Activated naive CD4-positive, alpha-beta T cell treated with anti-CD3 and anti-CD28 coated beads, Interleukin-2, amount 50 U/mL, for 16 hours (primary cell): ENCODE measurements at regions not wholly inside any gene's neighbourhood (a gene's known extent, or its start where the extent isn't known, plus 50 kb on each side); places are given as distances from the start of the nearest gene placed in this dataset.
"Not testable (repeated sequence)": the region's sequence is repeated elsewhere in the genome, so short reads cannot be mapped to it uniquely, and the experiment has no call there.

Experiments used
- DNase-seq: peaks from one replicate; pipeline ENCODE4 v3.0.0-alpha.2; 2020

DNA sequence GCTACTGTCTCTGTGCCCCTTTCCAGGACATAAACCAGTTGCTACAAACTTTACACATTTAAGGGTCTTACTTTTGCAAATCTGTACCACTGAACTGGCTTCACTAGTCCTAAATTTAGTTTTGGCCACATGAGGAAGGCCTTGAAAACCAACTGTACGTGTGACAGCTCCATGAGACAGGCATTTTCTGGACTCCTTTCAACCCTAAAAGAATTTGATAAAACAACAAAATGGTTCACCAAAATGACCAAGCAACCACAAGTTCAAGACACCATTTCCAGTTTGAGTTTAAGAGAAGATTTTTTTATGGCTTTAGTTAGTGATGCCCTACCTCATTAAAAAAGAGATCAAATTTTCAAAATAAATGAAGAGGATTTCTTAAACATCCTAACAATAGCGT lies 246.4 kb downstream of the ZNF674 start:
- no peak for DNase-seq

DNA sequence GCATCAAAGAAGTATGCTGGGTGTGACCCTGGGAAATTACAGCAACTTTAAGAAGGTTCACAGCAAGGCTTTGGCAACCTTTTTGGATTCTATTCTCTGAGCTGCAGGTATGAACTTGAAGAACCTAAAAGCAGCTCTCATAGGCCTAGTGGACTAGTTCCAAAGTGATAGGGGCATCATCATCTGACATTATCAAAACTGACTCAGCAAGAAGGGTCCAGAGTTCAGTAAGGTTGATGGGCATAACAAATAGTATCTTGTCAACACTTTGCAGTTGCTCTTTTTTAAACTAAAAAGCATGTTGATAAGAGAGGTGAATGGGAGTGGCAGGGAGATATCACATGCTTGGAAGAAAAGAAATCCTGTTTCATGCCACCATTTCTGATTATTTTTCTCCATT lies 249.3 kb downstream of the ZNF674 start:
- DNase-seq = no peak

DNA sequence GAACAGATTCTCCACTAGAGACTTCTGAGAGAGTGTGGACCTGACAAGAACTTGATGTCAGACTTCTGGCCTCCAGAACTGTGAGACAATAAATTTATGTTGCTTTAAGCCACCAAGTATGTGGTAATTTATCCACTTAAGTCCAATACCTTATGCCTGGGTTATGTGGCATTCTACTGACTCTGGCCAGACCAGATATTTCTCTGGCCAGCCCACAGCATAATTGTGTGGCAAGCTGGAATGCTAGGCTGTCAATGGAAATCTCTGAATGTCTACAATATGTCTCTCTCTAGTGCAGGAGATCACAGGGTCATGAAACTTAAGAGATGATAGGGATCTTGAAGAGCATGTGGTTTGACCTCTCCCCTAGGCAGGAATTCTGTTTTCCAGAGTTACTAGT lies 251.0 kb downstream of the ZNF674 start:
- DNase-seq = no peak

- no peak for DNase-seq
Measured at GRCh38 chrX:46279925-46280313, 265.3 kb downstream of the ZNF674 start.

GRCh38 chrX:46279214-46279924 lies 265.9 kb downstream of the ZNF674 start:
- DNase-seq = no peak

GRCh38 chrX:46278572-46278971 lies 266.6 kb downstream of the ZNF674 start:
- no peak for DNase-seq

DNA sequence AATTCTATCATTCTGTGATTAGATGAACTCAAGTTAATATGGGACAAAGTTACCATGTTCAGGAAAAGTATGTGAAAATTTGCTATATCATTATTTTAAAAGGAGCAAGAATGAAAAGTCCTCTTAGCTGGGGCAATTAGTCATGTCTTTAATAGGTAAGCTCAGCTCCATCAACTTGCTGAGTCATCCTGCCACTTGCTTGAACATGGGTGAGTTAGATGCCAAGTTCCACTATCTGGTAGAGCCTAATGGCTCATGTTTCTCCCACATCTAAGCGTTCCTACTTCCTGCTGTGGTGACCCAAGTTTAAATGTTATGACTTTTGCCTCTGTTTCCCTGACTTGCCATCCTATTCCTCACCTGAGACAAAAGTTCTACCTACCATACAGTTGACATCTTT lies 276.8 kb downstream of the ZNF674 start:
- peak; percentile 12 for DNase-seq

DNA sequence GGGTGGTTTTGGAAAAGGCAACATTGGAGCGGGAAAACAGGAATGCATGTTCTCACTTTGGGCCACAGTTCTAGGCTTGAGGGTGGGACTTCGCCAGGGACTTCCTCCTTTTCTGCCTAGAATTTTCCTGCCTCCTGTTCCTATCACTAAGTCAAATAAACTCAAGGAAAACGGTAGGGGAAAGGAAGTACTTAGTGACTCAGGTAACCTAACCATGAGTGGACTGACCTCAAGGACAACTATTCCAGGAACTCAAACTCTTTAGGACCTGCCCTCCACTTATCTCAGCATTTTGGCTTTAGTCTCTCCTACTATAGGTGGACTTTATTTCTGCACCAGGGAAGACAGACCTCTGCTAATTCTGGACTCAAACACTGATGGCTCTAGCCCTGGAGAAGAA lies 281.7 kb downstream of the ZNF674 start:
- DNase-seq = no peak

DNA sequence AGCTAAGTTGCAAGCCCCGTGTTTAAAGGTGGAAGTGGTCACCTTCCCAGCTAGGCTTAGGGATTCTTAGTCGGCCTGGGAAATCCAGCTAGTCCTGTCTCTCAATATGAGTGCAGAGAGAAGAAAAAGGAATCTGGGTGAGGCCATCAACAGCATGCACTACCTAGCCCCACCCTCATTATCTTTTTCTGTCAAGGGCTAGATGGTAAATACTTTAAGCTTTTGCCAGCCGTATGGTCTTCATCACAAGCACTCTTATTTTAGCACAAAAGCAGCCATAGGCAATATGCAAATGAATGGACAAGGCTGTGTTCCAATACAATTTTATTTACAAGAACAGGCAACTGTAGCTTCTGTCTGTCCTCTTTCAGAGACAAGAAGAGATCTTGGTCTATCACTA lies 282.9 kb downstream of the ZNF674 start:
- no peak for DNase-seq

DNA sequence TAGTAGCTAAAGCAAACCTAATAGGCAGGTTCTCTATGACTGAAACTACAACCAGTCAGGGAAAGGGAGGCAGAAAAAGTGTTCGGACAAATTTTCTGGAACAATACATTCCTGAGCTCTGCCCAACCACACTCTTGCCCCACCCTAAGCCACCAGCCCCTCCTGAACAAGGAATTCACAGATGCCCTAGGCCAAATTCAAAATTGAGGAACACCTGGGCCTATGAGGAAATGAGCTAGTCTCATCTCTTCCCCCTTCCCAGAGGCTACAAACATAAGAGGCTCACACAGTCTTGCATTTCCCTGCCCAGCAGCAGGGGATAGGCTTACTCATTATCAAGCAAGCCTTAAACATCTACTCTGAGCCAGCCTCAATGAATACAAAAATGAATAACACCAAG lies 284.7 kb downstream of the ZNF674 start:
- no peak for DNase-seq

DNA sequence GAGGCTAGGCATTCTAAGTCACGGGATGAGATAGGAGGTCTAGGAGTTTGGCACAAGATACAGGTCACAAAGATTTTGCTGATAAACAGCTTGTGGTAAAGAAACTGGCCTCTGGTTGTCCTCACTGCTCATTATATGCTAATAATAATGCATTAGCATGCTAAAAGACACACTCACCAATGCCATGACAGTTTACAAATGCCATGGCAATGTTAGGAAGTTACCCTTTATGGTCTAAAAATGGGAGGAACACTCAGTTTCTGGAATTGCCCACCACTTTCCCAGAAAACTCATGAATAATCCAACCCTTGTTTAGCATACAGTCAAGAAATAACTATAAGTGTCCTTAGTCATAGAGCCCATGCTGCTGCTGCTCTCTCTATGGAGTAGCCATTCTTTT lies 286.9 kb downstream of the ZNF674 start:
- no peak for DNase-seq

- no peak for DNase-seq
Measured at GRCh38 chrX:46257451-46257879, 287.8 kb downstream of the ZNF674 start.

GRCh38 chrX:46256875-46257274 lies 288.3 kb downstream of the ZNF674 start:
- DNase-seq = no peak

DNA sequence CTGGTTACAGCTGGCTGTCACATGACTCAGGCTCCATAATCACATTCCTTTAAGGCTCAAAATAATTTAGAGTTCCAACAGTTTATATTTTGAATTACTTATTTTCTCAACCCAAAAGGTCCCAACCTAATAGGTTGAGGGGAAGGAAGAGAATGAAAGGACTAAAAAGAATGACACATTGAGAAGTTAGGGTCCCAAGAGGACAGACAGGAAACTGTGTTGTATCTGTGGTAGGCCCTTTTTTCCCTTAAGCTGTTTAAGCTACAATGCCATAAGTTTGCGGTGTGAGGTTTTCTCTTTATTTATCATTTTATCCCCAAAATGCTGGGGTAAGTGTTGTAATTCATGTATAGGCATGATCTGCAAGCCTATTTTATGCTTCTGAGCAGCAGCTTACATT lies 290.2 kb downstream of the ZNF674 start:
- DNase-seq = no peak

DNA sequence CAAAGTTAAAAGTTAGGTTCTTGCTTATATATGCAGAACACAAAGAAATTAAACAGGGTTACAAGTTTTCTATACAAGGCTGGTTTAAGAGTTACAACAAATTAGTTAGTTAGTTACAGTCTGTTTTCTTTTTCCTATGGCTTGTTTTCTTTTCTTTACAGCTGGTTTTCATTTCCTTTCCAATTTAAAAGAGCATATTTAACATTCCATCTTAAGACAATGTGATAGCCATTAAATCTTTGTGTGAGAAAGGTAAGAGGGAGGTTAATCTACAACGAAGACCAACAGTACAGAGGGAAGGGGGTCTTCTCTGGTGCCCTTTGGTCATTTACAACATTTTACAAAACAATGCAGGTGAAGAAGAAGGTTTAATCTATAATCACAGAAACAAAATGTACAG lies 290.6 kb downstream of the ZNF674 start:
- DNase-seq = no peak

DNA sequence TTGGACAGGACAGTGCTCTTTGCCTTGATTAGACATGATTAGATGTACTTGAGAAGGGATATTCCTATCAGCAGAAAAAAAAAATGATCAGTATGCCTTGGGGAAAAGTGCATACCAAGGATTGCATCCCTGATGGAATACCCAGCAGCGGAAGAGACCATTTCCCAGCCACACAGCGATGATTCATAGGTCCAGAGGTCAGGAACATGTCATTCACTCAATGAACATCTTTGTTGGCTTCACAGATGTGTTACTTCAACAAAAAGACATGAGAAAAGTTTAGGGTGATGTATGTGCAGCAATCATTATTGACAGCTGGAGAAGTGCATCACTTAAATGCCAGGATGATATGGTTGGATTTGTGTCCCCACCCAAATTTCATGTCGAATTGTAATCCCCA lies 293.5 kb downstream of the ZNF674 start:
- no peak for DNase-seq

DNA sequence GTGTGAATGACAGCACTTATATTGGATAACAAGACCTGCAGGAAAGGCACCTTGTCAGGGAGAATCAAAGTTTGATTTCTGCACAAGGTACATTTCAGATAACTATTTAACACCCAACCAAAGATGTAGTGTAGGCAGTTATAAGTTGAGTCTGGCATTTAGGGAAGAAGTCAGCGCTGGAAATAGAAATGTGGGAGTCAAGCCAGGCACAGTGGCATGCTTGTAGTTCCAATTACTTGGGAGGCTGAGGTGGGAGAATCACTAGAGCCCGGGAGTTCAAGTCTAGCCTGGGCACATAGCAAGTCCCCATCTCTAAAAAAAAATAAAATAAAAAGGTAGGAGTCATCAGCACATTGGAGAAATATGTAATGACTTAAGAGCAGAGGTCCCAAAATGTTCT lies 295.1 kb downstream of the ZNF674 start:
- no peak for DNase-seq

DNA sequence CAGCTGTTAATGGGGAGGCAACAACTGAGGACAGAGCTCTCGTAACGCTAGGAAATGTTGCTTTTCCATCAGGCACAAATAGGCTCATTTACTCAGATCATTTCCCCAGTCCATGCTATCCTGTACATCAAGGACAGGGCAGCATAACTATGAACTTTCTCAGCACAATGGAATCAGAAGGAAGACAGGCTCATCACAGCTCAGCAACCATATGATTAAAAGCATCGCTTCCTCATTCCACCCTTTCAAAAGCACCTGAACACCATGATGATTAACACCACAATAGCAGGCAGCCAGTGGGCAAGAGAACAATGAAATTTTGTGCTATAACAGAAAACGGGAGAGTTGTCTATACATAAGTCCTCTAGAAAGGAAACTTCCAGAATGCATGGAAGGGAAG lies 297.8 kb downstream of the ZNF674 start:
- no peak for DNase-seq

DNA sequence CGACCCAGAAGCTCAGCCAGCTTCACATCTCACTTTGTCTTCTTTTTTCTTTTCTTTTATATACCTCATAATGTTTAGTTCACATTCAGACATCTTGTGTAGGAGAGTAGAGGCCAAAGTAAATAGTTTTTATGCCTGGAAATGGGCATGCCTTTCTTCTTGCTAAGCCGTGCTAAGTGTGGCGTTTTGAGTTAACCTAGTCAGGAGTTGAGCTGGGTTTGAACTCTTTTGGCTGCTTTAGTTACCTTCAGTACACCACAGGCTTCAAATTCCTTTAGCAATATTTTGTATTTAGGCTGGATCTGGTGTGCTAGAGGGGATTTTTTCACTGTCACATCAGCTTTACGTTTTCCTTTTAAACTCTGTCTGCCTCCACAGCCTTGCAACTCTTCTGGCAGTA lies 300.8 kb downstream of the ZNF674 start:
- no peak for DNase-seq

DNA sequence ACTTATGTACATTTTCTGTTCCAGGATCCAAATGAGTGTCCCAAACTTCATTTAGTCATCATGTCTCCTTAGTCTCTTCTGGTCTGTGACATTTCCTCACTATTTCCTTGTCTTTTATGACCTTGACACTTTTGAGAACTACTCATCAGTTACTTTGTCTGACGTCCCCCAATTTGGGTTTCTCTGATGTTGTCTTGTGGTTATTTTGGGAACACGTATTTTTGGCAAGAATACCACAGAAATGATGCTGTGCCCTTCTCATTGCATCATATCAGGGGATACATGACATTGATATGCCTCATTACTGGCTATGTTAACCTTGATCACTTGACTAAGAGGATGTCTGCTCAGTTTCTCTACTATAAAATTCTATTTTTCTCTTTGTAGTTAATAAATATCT lies 308.8 kb downstream of the ZNF674 start:
- no peak for DNase-seq

DNA sequence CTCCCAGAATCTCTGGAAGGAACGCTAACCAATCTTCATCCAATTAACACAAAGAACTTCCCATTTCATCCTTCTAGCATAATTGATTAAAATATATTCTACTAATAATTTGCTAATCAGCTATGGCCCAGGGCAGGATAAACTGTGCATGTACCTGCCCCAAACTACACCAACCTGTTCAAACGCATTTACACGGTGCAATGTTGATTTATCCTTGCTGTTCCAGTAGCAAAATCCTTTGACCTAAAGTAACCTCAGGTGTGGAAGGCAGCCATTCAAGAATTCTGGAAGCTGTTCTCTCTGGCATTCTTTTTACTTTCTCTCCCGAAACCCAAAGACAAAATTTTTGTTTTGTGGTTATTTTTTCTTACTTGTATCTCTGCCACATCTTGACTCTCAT lies 309.4 kb downstream of the ZNF674 start:
- no peak for DNase-seq

DNA sequence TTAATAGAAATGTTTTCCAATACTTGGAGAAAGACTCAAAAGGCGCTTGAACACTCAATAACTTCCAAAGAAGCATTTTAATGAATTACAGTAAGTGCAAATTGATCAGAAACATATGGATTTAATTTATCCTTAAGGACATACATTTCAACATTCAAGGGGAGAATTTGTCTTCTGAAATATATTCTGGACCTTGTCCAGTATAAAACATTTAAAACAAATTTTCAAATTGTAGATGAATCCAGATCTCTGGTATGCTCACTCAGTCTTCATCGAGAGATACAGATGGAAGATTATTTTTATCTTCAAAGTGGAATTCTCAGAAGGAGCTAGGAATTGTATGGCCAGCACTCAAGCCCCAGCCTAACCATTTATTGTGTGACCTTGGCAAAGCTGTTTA lies 310.4 kb downstream of the ZNF674 start:
- no peak for DNase-seq

GRCh38 chrX:46228389-46228788 lies 316.8 kb downstream of the ZNF674 start:
- DNase-seq = no peak

- no peak for DNase-seq
Measured at GRCh38 chrX:46226422-46226821, 318.8 kb downstream of the ZNF674 start.

GRCh38 chrX:46223499-46223898 lies 321.7 kb downstream of the ZNF674 start:
- not testable (repeated sequence) for DNase-seq

DNA sequence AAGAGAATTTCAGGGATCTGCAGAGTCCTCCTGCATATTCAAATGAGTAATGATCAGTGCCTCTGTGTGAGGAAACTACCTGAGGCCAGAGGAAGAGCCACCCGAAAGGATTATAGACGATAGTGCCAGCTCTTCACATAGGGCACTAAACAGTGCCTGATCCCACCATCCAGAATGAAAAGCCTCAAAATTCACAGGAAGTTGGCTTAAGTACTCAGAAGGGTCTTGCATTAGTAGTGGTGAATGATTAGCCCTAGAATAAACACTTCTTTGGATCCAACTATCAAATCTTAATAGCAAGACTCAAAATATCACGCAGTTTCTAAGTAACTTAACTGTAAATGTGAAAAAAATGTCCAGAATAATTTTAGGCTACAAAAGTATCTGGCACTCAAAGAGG lies 324.4 kb downstream of the ZNF674 start:
- no peak for DNase-seq
